Heart left ventricle (tissue), 16 donors: ENCODE measurements at regions not wholly inside any gene's neighbourhood (a gene's known extent, or its start where the extent isn't known, plus 50 kb on each side); places are given as distances from the start of the nearest gene placed in this dataset.

Source experiments
- ATAC-seq, 4 donors: fragments of 200-7000 bp; cut with Tn5 transposase; one replicate each; pipeline ENCODE4 v1.9.1; 2020 to 2022; ENCODE audit warnings: moderate library complexity in 4 of 4, mild to moderate bottlenecking in 3 of 4, moderate number of reproducible peaks in 1 of 4
- DNase-seq, 5 donors: peaks; one replicate each; pipeline ENCODE4 v3.0.0-alpha.2; 2020
- H3K27ac ChIP-seq, 12 donors: fragments of 200-600 bp; sonication (generic) in 4 of 12; one replicate each; pipeline versions ENCODE4 v1.5.0 to v1.8.0; 2016 to 2022; ENCODE audit warnings: mild to moderate bottlenecking in 2 of 12
- H3K27me3 ChIP-seq, 9 donors: fragments of 200-600 bp; sonication (generic) in 2 of 9; one replicate each; pipeline versions ENCODE4 v1.5.1 to v1.8.0; 2016 to 2022; ENCODE audit warnings: mild to moderate bottlenecking in 3 of 9
- H3K36me3 ChIP-seq, 9 donors: fragments of 200-600 bp; sonication (generic) in 2 of 9; one replicate each; pipeline versions ENCODE4 v1.5.0 to v1.8.0; 2018 to 2022; ENCODE audit warnings: mild to moderate bottlenecking in 2 of 9
- H3K4me1 ChIP-seq, 12 donors: fragments of 200-600 bp; sonication (generic) in 4 of 12; one replicate each; pipeline versions ENCODE4 v1.5.0 to v1.8.0; 2016 to 2022; ENCODE audit warnings: mild to moderate bottlenecking in 3 of 12
- H3K4me3 ChIP-seq, 12 donors: fragments of 200-600 bp; sonication (generic) in 4 of 12; one replicate each; pipeline versions ENCODE4 v1.5.0 to v1.8.0; 2017 to 2022; ENCODE audit warnings: mild to moderate bottlenecking in 9 of 12, moderate library complexity in 4 of 12
- H3K9me3 ChIP-seq, 12 donors: fragments of 200-600 bp; sonication (generic) in 4 of 12; one replicate each; pipeline versions ENCODE4 v1.5.0 to v1.8.0; 2016 to 2022; ENCODE audit warnings: mild to moderate bottlenecking in 1 of 12
- CTCF ChIP-seq, 12 donors: fragments of 200-600 bp; sonication (generic) in 4 of 12; IDR thresholded peaks; one replicate each; pipeline versions ENCODE4 v1.5.0 to v1.8.0; 2018 to 2022; ENCODE audit warnings: antibody characterized with exemption in 12 of 12, mild to moderate bottlenecking in 5 of 12
- POLR2A ChIP-seq, 2 donors: fragments of 450-650 bp; IDR thresholded peaks; one replicate each; pipeline ENCODE4 v1.6.1; 2017; ENCODE audit warnings: antibody characterized with exemption in 2 of 2, mild to moderate bottlenecking in 2 of 2, moderate library complexity in 2 of 2
- WGBS, 4 donors: extraction: QIAGEN DNeasy Blood & Tissue Kit in 2 of 4; methylation state at CpG; one replicate each; pipeline versions ENCODE4 v1.1.5 to v1.1.7; 2013 to 2018; 5-methylcytosine and 5-hydroxymethylcytosine counted together
- intact Hi-C, 10 donors: fragments of 100-400 bp; cut with DNase I; formaldehyde crosslinking; loops; one replicate each; pipeline versions ENCODE4 v1.11.1 to v1.14.2; 2022
- donor health status: ischemic (EF 13 %, LVEDD 7.1; RV severe dilation, severe dysfunction).
- donor health status: healthy with polysubstance abuse.
- donor health status: DM: no; HTN: yes; CAD: no.
- donor health status: DM: no; HTN: no; CAD: no.
- donor health status: ischemic (EF 25% LVEDD 6.9; RV normal size, moderate dysfunction).
- donor health status: ischemic (EF 25% LVEDD 5.7; RV mildly dilated, moderate dysfunction).
- donor health status: healthy.
- donor health status: DM: yes; HTN: yes; CAD: no.
- donor health status: ischemic (EF 35%, LVEDD 5.7; RV mildly dilated, moderate dysfunction).
- donor health status: nonischemic (EF 11% LVEDD 7.7; RV severe dilation, severe dysfunction).
- donor health status: DM: yes; HTN: yes; CAD: no.
- donor health status: PGD.
- donor health status: ischemic (EF 29% LVEDD 5.4; RV normal size, mild dysfunction).
- donor health status: nonischemic (EF 23%, LVEDD 6.1; RV moderate dilation, normal function).

- Histone ChIP-seq H3K27me3 (peaks cover 0 to under 1% (median 0%) of the 10 kb centered on the region in 9 donors), H3K4me1 (peaks cover 0 to 10% (median 5%) of the 10 kb centered on the region in 12 donors), H3K4me3 (no peak overlapping the region), H3K36me3 (no peaks in the 10 kb centered on the region), H3K9me3 (peaks cover 0 to 8% (median 0%) of the 10 kb centered on the region in 12 donors), H3K27ac (no peak overlapping the region)
- no peak for DNase-seq
- no peak for ATAC-seq
- 75 to 89% (median 81%) methylated on average over 17 to 18 of the region's 18 CpGs for WGBS, 4 donors
- TF ChIP-seq POLR2A (IDR thresholded peaks at IDR 0.05) (no peak), CTCF (IDR thresholded peaks at IDR 0.05) (no peak)
- intact Hi-C loops = no loop called here
These were observed 169.9 kb upstream of the PPP2R2D start for GRCh38 chr10:131730771-131731497.

GRCh38 chr10:131731780-131732630 lies 168.8 kb upstream of the PPP2R2D start:
- no peak for ATAC-seq
- TF ChIP-seq CTCF (IDR thresholded peaks at IDR 0.05) = no peak
- no peak for TF ChIP-seq POLR2A (IDR thresholded peaks at IDR 0.05)
- intact Hi-C loops = no loop called here

GRCh38 chr10:131732631-131733127 lies 168.1 kb upstream of the PPP2R2D start:
- Histone ChIP-seq H3K4me3 (no peak overlapping the region), H3K27ac (no peak overlapping the region), H3K27me3 (no peaks in the 10 kb centered on the region), H3K9me3 (peaks cover 0 to 8% (median 0%) of the 10 kb centered on the region in 12 donors), H3K36me3 (no peaks in the 10 kb centered on the region), H3K4me1 (no peaks in the 10 kb centered on the region)
- no peak for ATAC-seq
- DNase-seq = no peak
- TF ChIP-seq CTCF (IDR thresholded peaks at IDR 0.05) = no peak
- no peak for TF ChIP-seq POLR2A (IDR thresholded peaks at IDR 0.05)
- intact Hi-C loops = no loop called here
- WGBS, 4 donors = 82 to 91% (median 86%) methylated on average over 5 of the region's 5 CpGs

More at GRCh38 chr10:131731780-131732630, 168.8 kb upstream of the PPP2R2D start:
- H3K36me3 ChIP-seq = no peaks in the 10 kb centered on the region
- no peak overlapping the region for H3K27ac ChIP-seq
- 79 to 85% (median 79%) methylated on average over 9 of the region's 9 CpGs for WGBS, 4 donors
- peaks cover 0 to 8% (median 0%) of the 10 kb centered on the region in 12 donors for H3K9me3 ChIP-seq
- no peak overlapping the region for H3K4me3 ChIP-seq
- H3K27me3 ChIP-seq = no peaks in the 10 kb centered on the region
- no peaks in the 10 kb centered on the region for H3K4me1 ChIP-seq
- DNase-seq = no peak

- Histone ChIP-seq H3K4me3 (no peak overlapping the region), H3K27me3 (peaks cover 0 to 8% (median 0%) of the 10 kb centered on the region in 9 donors)
These were observed 167.2 kb upstream of the PPP2R2D start for GRCh38 chr10:131733596-131733995.

More at GRCh38 chr10:131733596-131733995, 167.2 kb upstream of the PPP2R2D start:
- no peak for DNase-seq
- intact Hi-C loops = no loop called here
- Histone ChIP-seq H3K9me3 (peaks cover 0 to 8% (median 0%) of the 10 kb centered on the region in 12 donors), H3K4me1 (no peaks in the 10 kb centered on the region), H3K36me3 (no peaks in the 10 kb centered on the region), H3K27ac (no peak overlapping the region)
- WGBS, 4 donors = 77 to 88% (median 84%) methylated on average over 10 of the region's 10 CpGs
- TF ChIP-seq CTCF (IDR thresholded peaks at IDR 0.05) = no peak
- no peak for TF ChIP-seq POLR2A (IDR thresholded peaks at IDR 0.05)
- no peak for ATAC-seq
